ENCODE measurements at regions not wholly inside any gene's neighbourhood (a gene's known extent, or its start where the extent isn't known, plus 50 kb on each side); places are given as distances from the start of the nearest gene placed in this dataset.

GRCh38 chr7:119895320-119895719 lies 377.7 kb upstream of the KCND2 start:
- no peaks in the 10 kb centered on the region for H3K4me1 Mint-ChIP-seq (ENCODE audit: low read depth)
- no peak for DNase-seq (ENCODE audit: low spot score, unreplicated experiment)
- H3K9me3 Mint-ChIP-seq (ENCODE audit: low read depth) = peaks cover 12% of the 10 kb centered on the region
- no peaks in the 10 kb centered on the region for H3K27me3 Mint-ChIP-seq
- no peak overlapping the region for H3K4me3 Mint-ChIP-seq (ENCODE audit: low read depth)
- TF ChIP-seq, protein P1, sequence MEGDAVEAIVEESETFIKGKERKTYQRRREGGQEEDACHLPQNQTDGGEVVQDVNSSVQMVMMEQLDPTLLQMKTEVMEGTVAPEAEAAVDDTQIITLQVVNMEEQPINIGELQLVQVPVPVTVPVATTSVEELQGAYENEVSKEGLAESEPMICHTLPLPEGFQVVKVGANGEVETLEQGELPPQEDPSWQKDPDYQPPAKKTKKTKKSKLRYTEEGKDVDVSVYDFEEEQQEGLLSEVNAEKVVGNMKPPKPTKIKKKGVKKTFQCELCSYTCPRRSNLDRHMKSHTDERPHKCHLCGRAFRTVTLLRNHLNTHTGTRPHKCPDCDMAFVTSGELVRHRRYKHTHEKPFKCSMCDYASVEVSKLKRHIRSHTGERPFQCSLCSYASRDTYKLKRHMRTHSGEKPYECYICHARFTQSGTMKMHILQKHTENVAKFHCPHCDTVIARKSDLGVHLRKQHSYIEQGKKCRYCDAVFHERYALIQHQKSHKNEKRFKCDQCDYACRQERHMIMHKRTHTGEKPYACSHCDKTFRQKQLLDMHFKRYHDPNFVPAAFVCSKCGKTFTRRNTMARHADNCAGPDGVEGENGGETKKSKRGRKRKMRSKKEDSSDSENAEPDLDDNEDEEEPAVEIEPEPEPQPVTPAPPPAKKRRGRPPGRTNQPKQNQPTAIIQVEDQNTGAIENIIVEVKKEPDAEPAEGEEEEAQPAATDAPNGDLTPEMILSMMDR (IDR thresholded peaks at IDR 0.05; ENCODE audit: unreplicated experiment) = no peak
- H3K36me3 Mint-ChIP-seq (ENCODE audit: insufficient read depth) = no peaks in the 10 kb centered on the region
- H3K27ac Mint-ChIP-seq = no peak overlapping the region

- no peaks in the 10 kb centered on the region for H3K36me3 Mint-ChIP-seq (ENCODE audit: insufficient read depth)
- no peak overlapping the region for H3K4me3 Mint-ChIP-seq (ENCODE audit: low read depth)
- H3K4me1 Mint-ChIP-seq (ENCODE audit: low read depth) = no peaks in the 10 kb centered on the region
- H3K27ac Mint-ChIP-seq = no peak overlapping the region
- no peaks in the 10 kb centered on the region for H3K27me3 Mint-ChIP-seq
- H3K9me3 Mint-ChIP-seq (ENCODE audit: low read depth) = peaks cover 12% of the 10 kb centered on the region
- TF ChIP-seq, protein P1 (IDR thresholded peaks at IDR 0.05; ENCODE audit: unreplicated experiment) = no peak
- no peak for DNase-seq (ENCODE audit: low spot score, unreplicated experiment)
Measured at GRCh38 chr7:119896386-119896785, 376.6 kb upstream of the KCND2 start.

DNA sequence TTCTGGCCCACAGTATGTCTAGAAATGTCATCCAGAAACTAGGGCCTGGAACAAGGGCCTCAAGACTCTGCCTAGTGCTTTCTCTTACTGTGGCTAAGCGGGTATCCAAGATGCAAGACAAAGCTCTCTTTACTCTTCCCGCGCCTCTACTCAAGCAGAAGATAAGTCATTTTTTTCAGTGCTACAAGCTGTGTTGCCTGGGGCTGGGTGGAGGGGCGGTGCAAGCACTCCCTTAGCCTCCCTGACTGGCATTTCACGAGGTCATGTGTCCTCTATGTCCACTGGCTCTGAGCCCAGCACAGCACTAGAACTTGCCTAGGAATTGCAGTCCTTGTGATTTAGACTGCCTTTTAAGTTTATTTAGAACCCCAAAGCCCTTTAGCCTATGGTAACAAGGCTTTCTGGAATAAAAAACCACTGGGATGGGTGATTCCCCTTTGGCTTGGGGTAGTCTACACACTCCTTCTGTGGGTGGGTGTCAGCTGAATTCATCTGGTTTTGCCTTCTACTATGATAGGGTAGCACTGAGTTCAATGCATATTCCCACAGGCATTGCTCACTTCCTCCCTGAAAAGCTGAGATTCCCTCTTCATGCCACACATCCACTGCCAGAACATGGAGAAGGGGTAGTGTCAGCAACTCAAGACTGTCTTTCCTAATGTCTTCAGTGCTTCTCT lies 371.8 kb upstream of the KCND2 start:
- no peak for DNase-seq (ENCODE audit: low spot score, unreplicated experiment)
- TF ChIP-seq, protein P1 (IDR thresholded peaks at IDR 0.05; ENCODE audit: unreplicated experiment) = no peak
- no peak overlapping the region for H3K4me3 Mint-ChIP-seq (ENCODE audit: low read depth)
- H3K27me3 Mint-ChIP-seq = no peaks in the 10 kb centered on the region
- peaks cover 12% of the 10 kb centered on the region for H3K9me3 Mint-ChIP-seq (ENCODE audit: low read depth)
- no peaks in the 10 kb centered on the region for H3K36me3 Mint-ChIP-seq (ENCODE audit: insufficient read depth)
- no peak overlapping the region for H3K27ac Mint-ChIP-seq
- no peaks in the 10 kb centered on the region for H3K4me1 Mint-ChIP-seq (ENCODE audit: low read depth)

GRCh38 chr7:119903085-119903484 lies 369.9 kb upstream of the KCND2 start:
- H3K27me3 Mint-ChIP-seq = no peaks in the 10 kb centered on the region
- no peak overlapping the region for H3K4me3 Mint-ChIP-seq (ENCODE audit: low read depth)
- TF ChIP-seq, protein P1 (IDR thresholded peaks at IDR 0.05; ENCODE audit: unreplicated experiment) = no peak
- no peaks in the 10 kb centered on the region for H3K4me1 Mint-ChIP-seq (ENCODE audit: low read depth)
- H3K36me3 Mint-ChIP-seq (ENCODE audit: insufficient read depth) = no peaks in the 10 kb centered on the region
- no peak for DNase-seq (ENCODE audit: low spot score, unreplicated experiment)
- H3K27ac Mint-ChIP-seq = no peak overlapping the region
- peaks cover 3% of the 10 kb centered on the region for H3K9me3 Mint-ChIP-seq (ENCODE audit: low read depth)

- no peak for DNase-seq (ENCODE audit: low spot score, unreplicated experiment)
- TF ChIP-seq, protein P1 (IDR thresholded peaks at IDR 0.05; ENCODE audit: unreplicated experiment) = no peak
- no peak overlapping the region for H3K27ac Mint-ChIP-seq
- no peaks in the 10 kb centered on the region for H3K4me1 Mint-ChIP-seq (ENCODE audit: low read depth)
- no peaks in the 10 kb centered on the region for H3K27me3 Mint-ChIP-seq
- peaks cover 2% of the 10 kb centered on the region for H3K9me3 Mint-ChIP-seq (ENCODE audit: low read depth)
- no peak overlapping the region for H3K4me3 Mint-ChIP-seq (ENCODE audit: low read depth)
- no peaks in the 10 kb centered on the region for H3K36me3 Mint-ChIP-seq (ENCODE audit: insufficient read depth)
Measured at GRCh38 chr7:119905495-119905894, 367.5 kb upstream of the KCND2 start.
